ENCODE measurements at regions not wholly inside any gene's neighbourhood (a gene's known extent, or its start where the extent isn't known, plus 50 kb on each side); places are given as distances from the start of the nearest gene placed in this dataset.

DNA sequence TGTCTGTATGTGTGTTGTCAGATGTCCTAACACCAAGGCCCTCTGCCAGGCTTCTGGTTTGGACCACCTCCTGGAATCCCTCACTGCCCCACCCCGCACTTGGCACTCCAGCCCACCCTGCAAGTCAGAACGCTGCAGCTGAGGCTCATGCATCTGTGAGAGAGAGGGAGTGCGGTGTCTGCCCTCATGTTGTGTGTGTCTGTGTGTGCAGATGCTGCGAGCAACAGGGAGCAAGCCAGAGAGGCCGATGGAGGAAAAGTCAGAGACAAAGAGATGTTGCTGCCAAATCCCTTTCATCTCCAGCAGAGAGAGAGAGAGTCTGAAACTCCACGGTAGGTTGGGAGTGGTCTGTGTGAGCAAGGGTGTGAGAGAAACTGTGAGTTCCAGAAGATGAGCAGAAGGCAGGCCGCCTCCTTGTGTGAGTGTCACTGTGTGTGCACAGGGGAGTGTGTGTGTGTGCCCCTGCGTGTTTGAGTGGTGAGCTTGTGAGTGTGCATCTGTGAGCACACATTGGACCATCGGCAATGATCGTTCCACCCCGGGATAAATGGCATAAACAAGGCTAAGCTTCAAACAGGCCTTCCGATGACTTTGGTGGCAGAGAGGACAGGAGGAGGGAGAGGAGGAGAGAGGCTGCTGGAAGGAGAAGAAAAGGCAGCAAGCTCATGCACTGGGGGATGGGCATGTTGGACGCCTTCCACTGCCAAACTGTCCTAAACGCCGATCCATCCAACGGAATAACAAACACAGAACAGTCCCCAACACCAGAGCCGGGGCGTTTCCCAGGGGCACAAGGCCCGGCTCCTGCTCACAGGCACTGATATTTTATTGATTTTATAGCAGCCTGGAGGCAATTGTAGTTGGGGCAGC is 99.2 kb upstream of the GRIK3 start:
- 20 to 49% methylated on average over 2 to 14 of the region's 19 CpGs for WGBS, 2 donors (ENCODE audit: low coverage in 1 of 2)
- Histone ChIP-seq H3K4me1 (no peaks in the 10 kb centered on the region), H3K27ac (no peak overlapping the region), H3K36me3 (no peaks in the 10 kb centered on the region), H3K9me3 (no peaks in the 10 kb centered on the region), H3K4me3 (no peak overlapping the region), H3K27me3 (peaks cover 74% of the 10 kb centered on the region)
- no peak for TF ChIP-seq EP300 (IDR thresholded peaks at IDR 0.05)
- TF ChIP-seq, protein P1, sequence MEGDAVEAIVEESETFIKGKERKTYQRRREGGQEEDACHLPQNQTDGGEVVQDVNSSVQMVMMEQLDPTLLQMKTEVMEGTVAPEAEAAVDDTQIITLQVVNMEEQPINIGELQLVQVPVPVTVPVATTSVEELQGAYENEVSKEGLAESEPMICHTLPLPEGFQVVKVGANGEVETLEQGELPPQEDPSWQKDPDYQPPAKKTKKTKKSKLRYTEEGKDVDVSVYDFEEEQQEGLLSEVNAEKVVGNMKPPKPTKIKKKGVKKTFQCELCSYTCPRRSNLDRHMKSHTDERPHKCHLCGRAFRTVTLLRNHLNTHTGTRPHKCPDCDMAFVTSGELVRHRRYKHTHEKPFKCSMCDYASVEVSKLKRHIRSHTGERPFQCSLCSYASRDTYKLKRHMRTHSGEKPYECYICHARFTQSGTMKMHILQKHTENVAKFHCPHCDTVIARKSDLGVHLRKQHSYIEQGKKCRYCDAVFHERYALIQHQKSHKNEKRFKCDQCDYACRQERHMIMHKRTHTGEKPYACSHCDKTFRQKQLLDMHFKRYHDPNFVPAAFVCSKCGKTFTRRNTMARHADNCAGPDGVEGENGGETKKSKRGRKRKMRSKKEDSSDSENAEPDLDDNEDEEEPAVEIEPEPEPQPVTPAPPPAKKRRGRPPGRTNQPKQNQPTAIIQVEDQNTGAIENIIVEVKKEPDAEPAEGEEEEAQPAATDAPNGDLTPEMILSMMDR (IDR thresholded peaks at IDR 0.05), result no peak
- TF ChIP-seq POLR2AphosphoS5 (IDR thresholded peaks at IDR 0.05), result no peak
- no peak for TF ChIP-seq POLR2A (IDR thresholded peaks at IDR 0.05)
- no peak for ATAC-seq

DNA sequence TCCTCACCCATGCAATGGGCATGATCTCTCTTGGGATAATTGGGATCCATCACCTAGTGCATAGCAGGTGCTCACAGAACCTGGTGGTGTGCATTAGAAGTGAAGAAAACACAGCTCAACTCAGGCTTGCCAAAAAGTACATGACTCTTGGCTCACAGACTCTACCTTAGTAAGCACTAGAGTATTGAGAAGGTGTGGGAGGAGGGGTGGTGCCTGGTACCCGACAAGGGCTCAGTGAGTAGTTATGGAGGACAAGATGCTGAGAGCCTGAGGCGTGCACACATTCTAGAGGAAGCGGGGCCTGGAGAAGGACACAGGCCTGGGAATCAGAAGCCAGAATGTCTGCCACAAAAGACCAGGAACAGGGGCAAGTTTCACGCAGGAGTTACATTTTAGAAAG is 100.3 kb upstream of the GRIK3 start:
- Histone ChIP-seq H3K9me3 (no peaks in the 10 kb centered on the region), H3K4me1 (no peaks in the 10 kb centered on the region), H3K4me3 (no peak overlapping the region), H3K27ac (no peak overlapping the region), H3K36me3 (no peaks in the 10 kb centered on the region), H3K27me3 (peaks cover 69% of the 10 kb centered on the region)
- TF ChIP-seq EP300 (IDR thresholded peaks at IDR 0.05) (no peak), POLR2AphosphoS5 (IDR thresholded peaks at IDR 0.05) (no peak), POLR2A (IDR thresholded peaks at IDR 0.05) (no peak)
- TF ChIP-seq, protein P1 (IDR thresholded peaks at IDR 0.05), result no peak
- WGBS, 2 donors (ENCODE audit: low coverage in 1 of 2), result 60 to 66% methylated on average over 1 to 4 of the region's 4 CpGs
- ATAC-seq, result no peak

DNA sequence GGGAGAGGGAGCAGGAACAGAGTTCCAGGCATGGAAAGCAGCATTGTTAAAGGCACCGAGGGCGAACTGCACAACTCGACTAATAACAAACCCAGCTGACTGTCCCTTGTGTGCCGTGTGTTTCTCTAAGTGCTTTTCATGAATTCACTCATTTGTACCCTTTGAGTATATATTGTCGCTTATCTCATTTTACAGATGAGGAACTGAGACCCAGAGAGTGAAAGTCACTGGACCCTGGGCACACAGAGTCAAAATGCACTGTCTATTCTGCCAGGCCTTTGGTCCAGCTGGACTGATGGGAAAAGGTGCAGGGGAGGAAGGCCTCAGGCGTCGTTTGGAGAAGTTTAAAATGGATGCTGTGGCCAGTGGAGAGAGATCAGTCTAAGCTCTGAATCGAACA is 100.7 kb upstream of the GRIK3 start:
- H3K27ac ChIP-seq, result no peak overlapping the region
- no peaks in the 10 kb centered on the region for H3K4me1 ChIP-seq
- TF ChIP-seq EP300 (IDR thresholded peaks at IDR 0.05), result no peak
- TF ChIP-seq POLR2A (IDR thresholded peaks at IDR 0.05), result no peak
- TF ChIP-seq POLR2AphosphoS5 (IDR thresholded peaks at IDR 0.05), result no peak
- TF ChIP-seq, protein P1 (IDR thresholded peaks at IDR 0.05), result no peak
- no peaks in the 10 kb centered on the region for H3K36me3 ChIP-seq
- no peak for ATAC-seq
- peaks cover 66% of the 10 kb centered on the region for H3K27me3 ChIP-seq
- H3K9me3 ChIP-seq, result no peaks in the 10 kb centered on the region
- WGBS, 2 donors (ENCODE audit: low coverage in 1 of 2), result 64 to 68% methylated on average over 5 to 7 of the region's 8 CpGs
- no peak overlapping the region for H3K4me3 ChIP-seq

DNA sequence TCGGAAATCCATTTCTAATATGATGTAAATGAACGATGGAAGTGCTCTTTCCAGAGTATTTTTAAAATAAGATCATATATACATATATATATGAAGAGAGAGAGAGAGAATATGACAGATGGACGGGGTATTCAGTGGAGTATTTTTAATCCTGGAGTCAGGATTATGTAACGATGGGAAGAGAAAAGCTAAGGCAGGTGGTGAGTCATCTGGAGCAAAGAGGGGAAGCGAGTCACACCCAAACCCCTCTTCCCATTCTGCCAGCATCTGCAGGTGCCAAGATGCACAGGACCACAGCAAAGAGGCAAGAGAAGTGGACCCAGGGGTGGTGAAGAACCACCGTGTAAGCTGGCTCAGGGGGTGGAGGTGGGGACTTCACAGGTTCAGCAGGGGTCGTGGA is 102.7 kb upstream of the GRIK3 start:
- H3K4me3 ChIP-seq, result no peak overlapping the region
- H3K36me3 ChIP-seq, result no peaks in the 10 kb centered on the region
- WGBS, 2 donors (ENCODE audit: low coverage in 1 of 2), result 50 to 75% methylated on average over 4 to 5 of the region's 7 CpGs
- no peaks in the 10 kb centered on the region for H3K4me1 ChIP-seq
- no peak for TF ChIP-seq POLR2A (IDR thresholded peaks at IDR 0.05)
- TF ChIP-seq POLR2AphosphoS5 (IDR thresholded peaks at IDR 0.05), result no peak
- TF ChIP-seq, protein P1 (IDR thresholded peaks at IDR 0.05), result no peak
- TF ChIP-seq EP300 (IDR thresholded peaks at IDR 0.05), result no peak
- H3K27ac ChIP-seq, result no peak overlapping the region
- H3K27me3 ChIP-seq, result peaks cover 63% of the 10 kb centered on the region
- no peak for ATAC-seq
- no peaks in the 10 kb centered on the region for H3K9me3 ChIP-seq

DNA sequence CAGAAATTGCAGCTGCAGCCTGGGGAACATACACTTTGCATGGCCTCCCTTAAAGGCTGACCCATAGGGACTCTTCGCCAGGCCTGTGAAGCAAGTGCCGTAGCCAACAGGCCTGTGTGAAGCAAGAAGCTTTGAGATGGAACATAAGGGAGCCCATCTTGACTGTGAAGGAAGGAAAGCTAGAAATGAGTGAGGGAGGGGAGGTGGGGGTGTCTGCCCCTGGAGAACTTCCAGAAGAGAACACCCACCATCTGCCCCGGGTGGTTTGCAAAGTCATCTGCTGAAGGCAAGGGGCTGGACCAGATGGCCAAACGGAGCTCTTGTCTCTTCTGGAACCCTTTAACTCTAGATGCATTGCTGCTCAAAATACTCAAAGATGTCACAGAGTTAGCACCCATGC is 103.3 kb upstream of the GRIK3 start:
- H3K4me3 ChIP-seq, result no peak overlapping the region
- 60 to 83% methylated on average over 1 to 2 of the region's 4 CpGs for WGBS, 2 donors (ENCODE audit: low coverage in 1 of 2)
- no peak overlapping the region for H3K27ac ChIP-seq
- no peaks in the 10 kb centered on the region for H3K36me3 ChIP-seq
- no peaks in the 10 kb centered on the region for H3K9me3 ChIP-seq
- H3K27me3 ChIP-seq, result peaks cover 59% of the 10 kb centered on the region
- TF ChIP-seq POLR2A (IDR thresholded peaks at IDR 0.05), result no peak
- no peak for TF ChIP-seq POLR2AphosphoS5 (IDR thresholded peaks at IDR 0.05)
- TF ChIP-seq, protein P1 (IDR thresholded peaks at IDR 0.05), result no peak
- no peak for TF ChIP-seq EP300 (IDR thresholded peaks at IDR 0.05)
- ATAC-seq, result no peak
- H3K4me1 ChIP-seq, result no peaks in the 10 kb centered on the region
